ENCODE measurements at regions not wholly inside any gene's neighbourhood (a gene's known extent, or its start where the extent isn't known, plus 50 kb on each side); places are given as distances from the start of the nearest gene placed in this dataset.

- no peak for DNase-seq
Observed at GRCh38 chr6:139482287-139482686, 107.8 kb upstream of the CITED2 start.

DNA sequence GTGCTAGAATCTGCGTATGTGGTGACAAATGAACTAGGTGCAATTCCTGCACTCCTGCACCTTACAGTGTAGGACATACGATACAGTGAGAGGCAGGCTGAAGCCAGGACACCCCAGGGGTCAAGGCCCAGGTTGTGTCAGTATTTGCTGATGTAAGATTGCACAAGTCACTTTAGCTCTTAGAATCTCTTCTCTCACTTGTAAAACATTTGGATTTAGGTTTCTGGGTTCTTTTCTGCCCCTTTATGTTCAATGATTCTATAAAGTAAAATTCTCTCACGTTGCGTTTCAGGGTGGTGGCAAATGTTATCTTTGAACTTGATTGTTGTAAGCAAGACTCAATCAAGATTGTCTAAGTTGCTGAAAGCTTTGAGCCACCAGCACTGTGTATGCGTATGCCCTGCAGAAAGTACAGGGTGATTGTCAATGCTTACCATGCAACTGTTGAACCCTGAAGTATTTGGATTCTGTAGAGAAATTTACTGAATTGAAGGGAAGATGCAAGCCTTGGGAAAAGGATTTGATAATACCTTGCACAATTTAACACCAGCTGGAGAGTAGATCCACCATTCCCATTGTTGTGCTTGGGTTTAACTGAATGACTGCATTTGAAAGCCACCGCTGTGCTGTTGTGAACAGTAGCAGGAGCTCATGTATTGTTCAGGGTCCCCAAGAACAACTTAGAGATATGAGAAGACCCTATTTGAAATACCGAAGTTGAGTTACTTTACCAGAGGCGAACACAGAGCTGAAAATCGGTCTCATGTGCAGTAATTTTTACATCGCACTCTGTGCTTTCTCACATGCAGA, 106.1 kb upstream of the CITED2 start:
- no peak for DNase-seq

GRCh38 chr6:139479433-139480222, 105.2 kb upstream of the CITED2 start:
- DNase-seq: no peak

DNA sequence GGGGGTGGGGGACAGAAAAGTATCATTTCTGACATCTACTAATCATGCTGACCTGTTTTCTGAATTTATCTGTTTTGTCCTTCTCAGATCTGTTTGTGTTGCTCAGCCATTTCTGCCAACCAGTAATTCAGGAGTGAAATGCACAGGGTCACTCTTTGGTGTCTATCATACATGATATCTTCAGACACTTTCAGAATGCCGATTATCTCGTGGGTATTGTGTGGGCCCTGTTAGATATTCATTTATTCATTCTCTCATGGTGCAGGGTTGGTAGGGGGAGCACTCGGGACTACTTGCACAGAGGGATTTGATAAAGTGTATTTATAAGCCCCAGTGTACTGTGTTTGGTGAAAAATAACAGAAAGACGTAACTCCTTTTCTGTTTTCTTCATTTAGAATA, 101.2 kb upstream of the CITED2 start:
- no peak for DNase-seq

GRCh38 chr6:139475241-139475640, 100.8 kb upstream of the CITED2 start:
- DNase-seq: peak in 1 of 2 experiments; percentile 19

DNA sequence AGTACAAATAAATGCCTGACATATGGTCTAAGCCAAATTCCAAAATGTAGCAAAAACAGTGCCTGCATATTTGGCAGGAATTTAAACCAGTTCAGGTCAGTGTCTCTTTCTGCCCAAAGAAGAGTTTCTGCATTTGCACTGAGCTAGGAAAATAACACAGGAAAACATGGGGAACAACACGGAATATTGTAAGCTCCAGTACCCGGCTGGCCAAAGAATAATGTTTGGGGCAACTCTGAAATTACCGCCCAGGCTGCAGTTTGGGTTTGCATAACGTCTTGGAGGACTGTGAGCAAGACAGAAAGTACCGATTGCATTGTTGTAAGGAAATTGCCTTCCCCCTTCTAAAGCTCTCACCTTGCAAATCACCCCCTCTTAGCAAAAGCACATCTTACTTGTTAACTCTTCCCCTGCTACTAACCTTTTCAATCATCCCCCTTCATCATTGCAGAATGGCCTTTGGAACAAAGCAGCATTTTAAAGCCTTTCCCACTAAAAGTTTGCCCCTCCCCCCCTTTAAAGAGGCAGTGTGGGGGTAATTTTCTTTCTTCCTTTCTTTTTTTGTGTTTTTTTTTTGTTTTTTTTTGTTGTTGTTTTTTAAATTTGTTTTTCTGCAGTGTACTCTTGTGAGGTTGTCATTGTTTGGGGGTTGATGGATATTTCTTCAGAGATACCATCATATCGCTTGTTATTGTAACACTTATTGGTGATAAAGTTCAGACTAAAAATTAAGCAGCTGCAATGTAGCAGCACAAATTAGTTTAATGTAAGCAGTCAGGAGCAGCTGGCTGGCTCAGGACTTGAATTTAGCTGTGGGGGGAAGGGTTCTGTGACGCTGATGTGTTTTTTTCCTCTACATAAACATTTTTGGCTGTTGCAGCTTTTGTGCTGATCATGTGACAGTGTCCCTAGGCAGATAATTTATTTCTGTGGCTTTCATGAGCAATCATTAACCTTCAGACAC, 100.0 kb upstream of the CITED2 start:
- peak; percentile 21 to 76 for DNase-seq

DNA sequence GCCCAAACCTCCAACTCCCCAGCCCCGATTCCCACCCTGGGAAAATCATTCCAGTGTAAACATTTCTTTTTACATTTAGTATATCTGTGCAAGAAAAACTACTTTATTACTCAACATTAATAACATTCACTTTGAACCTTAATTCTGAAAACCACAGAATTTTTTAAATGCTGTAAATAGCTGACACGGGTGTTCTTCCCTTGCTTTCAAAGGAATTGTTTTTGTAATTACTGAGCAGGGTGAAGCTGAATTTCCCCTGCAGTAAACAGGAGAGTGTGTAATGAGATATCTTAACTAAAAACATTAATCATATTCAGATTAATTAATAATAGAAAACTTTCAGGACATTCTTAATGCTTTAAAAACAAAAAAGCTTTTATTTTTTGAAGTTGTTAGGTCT, 99.3 kb upstream of the CITED2 start:
- no peak for DNase-seq

GRCh38 chr6:139473231-139473701, 98.8 kb upstream of the CITED2 start:
- peak; percentile 38 to 64 for DNase-seq

- no peak for DNase-seq
Observed at GRCh38 chr6:139472351-139473015, 98.0 kb upstream of the CITED2 start.

DNA sequence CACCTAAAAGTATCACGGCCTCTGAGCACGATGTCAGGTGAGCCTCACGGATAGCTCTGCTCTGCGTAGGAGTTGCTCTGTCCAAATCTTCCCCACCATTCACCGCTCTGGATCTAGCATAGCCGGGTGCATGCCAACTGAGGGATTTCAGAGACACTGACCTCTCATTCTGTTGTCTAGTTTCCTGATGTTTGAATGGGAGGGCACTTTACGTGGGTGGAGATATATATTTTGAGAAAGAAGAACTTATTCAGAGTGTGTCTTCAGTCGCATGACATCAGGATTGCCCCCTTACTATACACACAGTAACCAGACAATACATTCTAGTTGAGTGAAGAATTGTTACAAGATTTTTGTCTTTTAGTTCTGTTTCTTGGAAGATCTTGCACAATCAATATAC, 96.5 kb upstream of the CITED2 start:
- DNase-seq: no peak

GRCh38 chr6:139468178-139468819, 93.9 kb upstream of the CITED2 start:
- no peak for DNase-seq

DNA sequence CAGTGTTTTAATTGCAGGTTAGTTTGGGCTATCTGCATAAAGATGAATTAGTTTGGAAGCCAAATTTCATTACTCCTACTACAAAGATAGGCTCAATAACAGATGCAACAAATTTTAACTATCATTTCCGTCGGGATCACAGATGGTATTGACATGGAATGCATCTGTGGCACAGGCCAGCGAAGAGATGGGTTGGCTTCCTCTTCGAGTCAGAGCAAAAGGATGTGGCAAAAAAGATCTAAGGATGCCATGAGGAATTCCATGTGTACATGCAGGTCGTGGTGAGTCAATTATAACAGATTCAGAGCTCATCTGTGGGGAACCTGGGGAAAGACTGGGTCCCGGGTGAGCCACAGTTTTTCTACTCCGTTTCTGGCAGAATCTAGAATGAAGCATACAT, 83.0 kb upstream of the CITED2 start:
- no peak for DNase-seq

DNA sequence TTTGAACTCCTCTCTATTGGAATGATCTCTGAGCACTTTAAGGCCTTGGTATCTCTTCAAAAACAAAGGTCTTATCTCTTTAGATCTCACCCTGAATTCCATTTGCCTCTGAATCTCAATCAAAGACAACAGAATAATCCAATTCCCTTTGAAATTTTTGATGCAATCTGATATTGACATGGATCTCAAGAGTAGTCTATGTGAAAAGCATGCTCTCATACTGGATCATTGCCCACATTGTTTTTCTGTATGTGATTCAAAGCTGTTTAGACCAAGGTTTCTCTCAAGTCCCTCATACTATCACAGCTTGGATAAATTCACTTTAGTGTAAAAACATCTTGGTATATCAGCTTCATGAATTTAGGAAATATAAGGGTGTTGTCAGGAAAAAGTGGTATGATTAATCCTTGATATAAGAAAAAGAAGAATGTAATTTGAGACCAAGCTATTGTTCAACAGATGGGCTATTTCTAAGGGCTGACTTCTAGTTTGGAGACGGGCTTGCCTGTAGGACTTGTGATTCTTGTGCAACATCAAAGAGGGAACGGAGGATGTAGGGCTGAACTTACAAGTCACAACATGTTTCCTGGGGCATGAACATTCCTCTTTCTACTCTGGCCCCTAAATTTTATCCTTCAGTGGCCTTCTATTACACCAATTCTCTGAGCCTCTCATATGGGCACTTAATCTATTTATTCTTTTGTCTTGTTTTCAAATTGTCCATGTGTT, 77.9 kb upstream of the CITED2 start:
- no peak for DNase-seq

DNA sequence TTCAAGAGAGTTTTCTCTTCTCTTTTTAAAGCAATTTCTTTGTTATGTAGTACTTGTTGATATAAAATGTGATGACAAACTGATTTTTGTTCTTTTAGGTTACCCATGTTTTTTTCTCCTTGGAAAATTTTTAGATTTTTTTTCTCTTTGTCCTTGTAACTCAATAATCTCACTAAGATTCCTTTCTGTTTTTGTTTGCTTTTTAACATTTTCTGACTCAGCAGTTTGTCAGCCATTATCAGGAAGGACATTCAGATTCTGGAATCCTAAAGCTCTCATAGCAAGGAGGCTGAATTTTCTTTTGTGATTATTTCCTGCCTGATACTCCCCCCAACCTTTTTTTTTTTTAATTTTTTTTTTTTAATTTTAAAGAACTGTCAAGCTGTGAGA, 75.2 kb upstream of the CITED2 start:
- no peak for DNase-seq

- DNase-seq: no peak
Observed at GRCh38 chr6:139448998-139449610, 74.7 kb upstream of the CITED2 start.

DNA sequence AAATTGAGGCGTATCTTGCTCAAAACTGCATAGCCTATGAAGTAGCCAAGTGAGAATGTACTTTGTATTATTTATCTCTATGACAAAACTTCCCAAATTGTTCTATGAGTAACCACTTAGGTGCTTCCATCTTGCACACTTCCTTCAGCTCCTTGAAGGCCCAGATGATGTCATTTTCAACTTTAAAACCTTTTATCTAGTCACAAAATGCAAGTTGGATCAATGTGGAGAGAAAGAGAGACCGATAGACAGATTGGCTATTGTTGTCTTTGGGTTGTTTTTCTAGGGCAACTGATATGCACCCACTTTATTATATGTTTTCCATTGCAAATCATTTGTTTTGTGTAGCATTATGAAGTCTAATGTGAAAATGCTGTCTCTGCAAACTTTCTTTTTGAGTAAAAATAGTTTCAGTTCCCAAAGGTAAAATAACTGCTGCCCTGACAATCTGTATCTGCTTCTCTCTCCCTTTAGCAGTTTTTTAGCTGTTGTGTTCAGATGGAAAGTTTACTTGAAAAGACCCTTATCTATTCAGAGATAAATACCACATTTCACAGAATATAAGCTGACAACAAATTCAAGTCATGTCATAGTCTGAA, 73.7 kb upstream of the CITED2 start:
- no peak for DNase-seq

DNA sequence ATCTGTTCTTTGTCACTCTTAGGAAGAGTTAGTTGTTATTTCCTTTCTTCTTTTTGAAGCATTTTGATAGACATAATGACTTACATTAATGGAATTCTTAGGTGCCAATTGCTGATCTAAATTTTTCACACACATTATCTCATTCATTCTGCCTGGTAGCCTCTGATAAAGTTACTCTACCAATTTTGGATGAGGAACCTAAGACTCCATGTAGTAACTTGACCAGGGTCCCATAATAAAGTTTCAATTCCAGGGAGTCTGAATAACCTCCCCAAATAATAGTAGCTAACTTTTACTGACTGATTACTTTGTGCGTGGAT, 73.2 kb upstream of the CITED2 start:
- DNase-seq: no peak

- DNase-seq: no peak
Observed at GRCh38 chr6:139446768-139447655, 72.6 kb upstream of the CITED2 start.

GRCh38 chr6:139446138-139446715, 71.8 kb upstream of the CITED2 start:
- no peak for DNase-seq
